ENCODE measurements at regions not wholly inside any gene's neighbourhood (a gene's known extent, or its start where the extent isn't known, plus 50 kb on each side); places are given as distances from the start of the nearest gene placed in this dataset.

- H3K4me2 ChIP-seq (ENCODE audit: low read length), result no peak overlapping the region
- H3K36me3 ChIP-seq (ENCODE audit: insufficient read depth, low read length), result no peaks in the 10 kb centered on the region
- FAIRE-seq (no peak), DNase-seq (ENCODE audit: low read depth) (no peak)
- no peaks in the 10 kb centered on the region for H3K9me3 ChIP-seq (ENCODE audit: insufficient read depth, low read depth, low read length)
- H3K9ac ChIP-seq (ENCODE audit: low read length), result no peak overlapping the region
- Mint-ChIP-seq H3K27ac (ENCODE audit: unreplicated experiment) (no peak overlapping the region), H3K4me3 (ENCODE audit: unreplicated experiment) (no peak overlapping the region), H3K4me1 (ENCODE audit: low read depth, unreplicated experiment) (no peaks in the 10 kb centered on the region), H3K27me3 (ENCODE audit: low read depth, unreplicated experiment) (peaks cover 2% of the 10 kb centered on the region), H3K9me3 (ENCODE audit: unreplicated experiment) (peaks cover 1% of the 10 kb centered on the region), H3K36me3 (ENCODE audit: low read depth, unreplicated experiment) (no peaks in the 10 kb centered on the region)
- H3K4me3 ChIP-seq (ENCODE audit: insufficient read depth, low read depth, low read length), result no peak overlapping the region
- H3K27ac ChIP-seq (ENCODE audit: low read depth, low read length), result no peak overlapping the region
- no peaks in the 10 kb centered on the region for H3K27me3 ChIP-seq (ENCODE audit: insufficient read depth, low read length)
- H3K79me2 ChIP-seq (ENCODE audit: insufficient read depth, low read length), result no peaks in the 10 kb centered on the region
- no peaks in the 10 kb centered on the region for H4K20me1 ChIP-seq (ENCODE audit: insufficient read depth, low read length)
- no peak overlapping the region for H2AFZ ChIP-seq (ENCODE audit: low read depth, low read length)
- no peaks in the 10 kb centered on the region for H3K4me1 ChIP-seq (ENCODE audit: insufficient read depth, low read length)
- TF ChIP-seq CTCF (IDR thresholded peaks at IDR 0.05; ENCODE audit: insufficient read depth, low read depth, low read length) (no peak), EZH2 (IDR thresholded peaks at IDR 0.05; ENCODE audit: insufficient read depth, low read length) (no peak)
Observed at GRCh38 chr4:158384414-158384813, 137.3 kb upstream of the RXFP1 start.

GRCh38 chr4:158395343-158395742 lies 126.3 kb upstream of the RXFP1 start:
- H3K4me1 Mint-ChIP-seq (ENCODE audit: low read depth, unreplicated experiment), result no peaks in the 10 kb centered on the region
- Histone ChIP-seq H3K9ac (ENCODE audit: low read length) (no peak overlapping the region), H4K20me1 (ENCODE audit: insufficient read depth, low read length) (no peaks in the 10 kb centered on the region), H3K4me2 (ENCODE audit: low read length) (no peak overlapping the region), H3K27ac (ENCODE audit: low read depth, low read length) (no peak overlapping the region), H3K4me3 (ENCODE audit: insufficient read depth, low read depth, low read length) (no peak overlapping the region), H3K9me3 (ENCODE audit: insufficient read depth, low read depth, low read length) (no peaks in the 10 kb centered on the region), H2AFZ (ENCODE audit: low read depth, low read length) (no peak overlapping the region), H3K36me3 (ENCODE audit: insufficient read depth, low read length) (no peaks in the 10 kb centered on the region), H3K4me1 (ENCODE audit: insufficient read depth, low read length) (no peaks in the 10 kb centered on the region), H3K79me2 (ENCODE audit: insufficient read depth, low read length) (no peaks in the 10 kb centered on the region), H3K27me3 (ENCODE audit: insufficient read depth, low read length) (no peaks in the 10 kb centered on the region)
- FAIRE-seq, result no peak
- no peak overlapping the region for H3K27ac Mint-ChIP-seq (ENCODE audit: unreplicated experiment)
- TF ChIP-seq CTCF (IDR thresholded peaks at IDR 0.05; ENCODE audit: insufficient read depth, low read depth, low read length) (no peak), EZH2 (IDR thresholded peaks at IDR 0.05; ENCODE audit: insufficient read depth, low read length) (no peak)
- H3K4me3 Mint-ChIP-seq (ENCODE audit: unreplicated experiment), result no peak overlapping the region
- H3K9me3 Mint-ChIP-seq (ENCODE audit: unreplicated experiment), result no peaks in the 10 kb centered on the region
- no peaks in the 10 kb centered on the region for H3K36me3 Mint-ChIP-seq (ENCODE audit: low read depth, unreplicated experiment)
- DNase-seq (ENCODE audit: low read depth), result no peak
- no peaks in the 10 kb centered on the region for H3K27me3 Mint-ChIP-seq (ENCODE audit: low read depth, unreplicated experiment)

GRCh38 chr4:158395889-158396288 lies 125.8 kb upstream of the RXFP1 start:
- H4K20me1 ChIP-seq (ENCODE audit: insufficient read depth, low read length), result no peaks in the 10 kb centered on the region
- no peak overlapping the region for H3K4me3 Mint-ChIP-seq (ENCODE audit: unreplicated experiment)
- no peaks in the 10 kb centered on the region for H3K27me3 ChIP-seq (ENCODE audit: insufficient read depth, low read length)
- FAIRE-seq (no peak), DNase-seq (ENCODE audit: low read depth) (no peak)
- no peaks in the 10 kb centered on the region for H3K79me2 ChIP-seq (ENCODE audit: insufficient read depth, low read length)
- H2AFZ ChIP-seq (ENCODE audit: low read depth, low read length), result no peak overlapping the region
- H3K4me1 ChIP-seq (ENCODE audit: insufficient read depth, low read length), result no peaks in the 10 kb centered on the region
- H3K27me3 Mint-ChIP-seq (ENCODE audit: low read depth, unreplicated experiment), result no peaks in the 10 kb centered on the region
- H3K27ac ChIP-seq (ENCODE audit: low read depth, low read length), result no peak overlapping the region
- H3K9me3 Mint-ChIP-seq (ENCODE audit: unreplicated experiment), result no peaks in the 10 kb centered on the region
- no peak for TF ChIP-seq CTCF (IDR thresholded peaks at IDR 0.05; ENCODE audit: insufficient read depth, low read depth, low read length)
- no peak for TF ChIP-seq EZH2 (IDR thresholded peaks at IDR 0.05; ENCODE audit: insufficient read depth, low read length)
- no peaks in the 10 kb centered on the region for H3K36me3 ChIP-seq (ENCODE audit: insufficient read depth, low read length)
- H3K4me1 Mint-ChIP-seq (ENCODE audit: low read depth, unreplicated experiment), result no peaks in the 10 kb centered on the region
- no peak overlapping the region for H3K4me3 ChIP-seq (ENCODE audit: insufficient read depth, low read depth, low read length)
- no peaks in the 10 kb centered on the region for H3K36me3 Mint-ChIP-seq (ENCODE audit: low read depth, unreplicated experiment)
- no peak overlapping the region for H3K9ac ChIP-seq (ENCODE audit: low read length)
- H3K27ac Mint-ChIP-seq (ENCODE audit: unreplicated experiment), result no peak overlapping the region
- H3K4me2 ChIP-seq (ENCODE audit: low read length), result no peak overlapping the region
- H3K9me3 ChIP-seq (ENCODE audit: insufficient read depth, low read depth, low read length), result no peaks in the 10 kb centered on the region

Measured in astrocyte (in vitro differentiated cells and primary cell).